Choroid plexus epithelial cell (primary cell): ENCODE measurements at regions not wholly inside any gene's neighbourhood (a gene's known extent, or its start where the extent isn't known, plus 50 kb on each side); places are given as distances from the start of the nearest gene placed in this dataset.

Experiments
- DNase-seq: peaks from one replicate; pipeline ENCODE4 v3.0.0-alpha.2; 2010; ENCODE audit warnings: low read depth
- H3K4me3 ChIP-seq: 2 replicates; pipeline ENCODE4 v1.5.1; 2011; ENCODE audit warnings: low read depth, mild to moderate bottlenecking, control low read depth, low read length, moderate library complexity
- CTCF ChIP-seq: conservative IDR thresholded peaks from 2 replicates; pipeline ENCODE4 v1.5.1; 2011; ENCODE audit warnings: low read depth, mild to moderate bottlenecking, control low read depth, inconsistent platforms, low read length, moderate library complexity

GRCh38 chr4:103482893-103483292 is 236.9 kb downstream of the TACR3 start:
- DNase-seq, result no peak
- no peak overlapping the region for H3K4me3 ChIP-seq
- TF ChIP-seq CTCF, result no peak

DNA sequence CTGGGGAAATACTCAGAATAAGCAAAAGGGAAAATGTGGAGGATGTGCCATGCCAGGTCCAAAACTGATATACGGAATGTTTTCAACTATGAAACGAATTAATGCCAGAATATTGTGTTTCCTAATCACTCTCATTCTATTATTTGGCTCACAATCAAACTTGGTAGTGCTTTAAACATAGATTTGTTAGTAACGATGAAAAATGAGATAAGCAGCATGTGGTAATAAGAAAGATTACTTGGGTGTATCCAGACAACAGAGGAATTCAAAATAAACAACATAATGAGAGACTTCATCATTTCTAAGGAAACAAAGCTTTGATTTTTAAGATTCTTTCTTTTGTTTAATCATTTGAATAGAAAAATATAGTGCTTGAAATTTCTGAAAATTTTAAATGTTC is 237.3 kb downstream of the TACR3 start:
- TF ChIP-seq CTCF, result no peak
- H3K4me3 ChIP-seq, result no peak overlapping the region
- no peak for DNase-seq

DNA sequence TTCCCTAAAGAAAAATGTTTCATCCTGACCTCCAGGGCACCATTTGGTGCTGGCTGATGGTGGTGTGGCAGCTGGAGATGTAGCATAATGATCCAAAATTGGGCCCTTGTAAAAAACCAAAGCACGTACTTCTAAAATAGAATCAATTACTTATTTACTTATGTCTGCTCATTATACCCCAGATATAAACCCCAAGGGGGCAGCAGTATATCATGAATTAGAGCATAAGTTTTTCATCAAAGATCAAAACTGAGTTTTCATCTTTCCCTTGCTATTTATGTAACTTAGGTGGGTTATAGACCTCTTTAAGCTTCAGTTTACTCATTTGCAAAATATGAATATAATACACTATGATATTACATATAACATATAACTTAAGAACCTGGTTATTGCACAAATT is 241.1 kb downstream of the TACR3 start:
- peak; percentile 11 for DNase-seq
- TF ChIP-seq CTCF, result peak; percentile 10
- H3K4me3 ChIP-seq, result no peak overlapping the region

DNA sequence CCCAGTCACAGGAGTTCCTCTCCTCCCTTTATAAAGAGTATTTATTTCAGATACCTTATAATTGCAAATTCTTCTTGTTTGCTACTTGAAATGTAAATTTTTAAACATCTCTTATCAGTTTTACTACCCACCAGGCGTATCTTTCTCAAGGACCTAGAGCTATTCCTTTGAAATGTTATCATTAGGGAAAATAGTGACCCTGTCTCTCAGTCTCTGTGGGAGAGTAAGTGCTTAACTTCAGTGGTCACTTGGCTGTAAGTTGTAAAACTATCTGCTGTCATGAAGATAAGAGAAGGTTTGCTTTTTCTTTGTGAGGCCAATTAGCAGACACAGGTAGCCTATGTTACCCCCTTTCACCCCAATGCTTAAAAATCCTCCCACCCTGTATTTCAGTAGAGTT is 241.6 kb downstream of the TACR3 start:
- TF ChIP-seq CTCF, result no peak
- H3K4me3 ChIP-seq, result no peak overlapping the region
- no peak for DNase-seq

- DNase-seq, result no peak
- TF ChIP-seq CTCF, result no peak
- no peak overlapping the region for H3K4me3 ChIP-seq
Observed at GRCh38 chr4:103457566-103457965, 259.4 kb upstream of the CENPE start.

GRCh38 chr4:103451341-103451740 is 253.2 kb upstream of the CENPE start:
- DNase-seq, result no peak
- TF ChIP-seq CTCF, result no peak
- H3K4me3 ChIP-seq, result no peak overlapping the region

- no peak for TF ChIP-seq CTCF
- no peak for DNase-seq
- H3K4me3 ChIP-seq, result no peak overlapping the region
Observed at GRCh38 chr4:103450693-103451092, 252.6 kb upstream of the CENPE start.
